ENCODE measurements at regions not wholly inside any gene's neighbourhood (a gene's known extent, or its start where the extent isn't known, plus 50 kb on each side); places are given as distances from the start of the nearest gene placed in this dataset.
"Not testable (repeated sequence)": the region's sequence is repeated elsewhere in the genome, so short reads cannot be mapped to it uniquely, and the experiment has no call there.

DNA sequence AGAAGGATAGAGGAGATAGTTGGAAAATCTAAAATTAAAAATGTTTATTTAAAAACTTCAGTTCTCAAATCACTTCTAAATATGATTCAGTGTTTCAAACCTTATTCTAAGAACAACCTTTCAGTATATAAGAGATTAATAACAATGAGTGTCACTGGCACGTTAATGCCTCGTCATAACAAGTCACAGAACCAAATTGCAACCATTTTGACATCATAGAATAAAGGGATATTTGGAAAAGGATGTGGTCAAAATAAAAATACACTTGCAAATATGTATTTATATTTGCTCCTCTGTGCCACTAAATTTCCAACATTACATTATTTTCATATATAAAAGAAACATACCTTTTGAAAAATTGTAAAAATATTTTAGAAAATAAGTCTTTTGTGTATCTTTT is 1090.6 kb downstream of the SUCLG1 start:
- TF ChIP-seq CTCF (IDR thresholded peaks at IDR 0.05; ENCODE audit: low read depth, low read length, missing control alignments) = no peak
- no peak overlapping the region for H3K4me3 ChIP-seq (ENCODE audit: low read depth, low read length)
- DNase-seq (ENCODE audit: low read depth) = no peak

GRCh38 chr2:83365476-83365875 is 1093.6 kb downstream of the SUCLG1 start:
- DNase-seq (ENCODE audit: low read depth) = no peak
- no peak overlapping the region for H3K4me3 ChIP-seq (ENCODE audit: low read depth, low read length)
- no peak for TF ChIP-seq CTCF (IDR thresholded peaks at IDR 0.05; ENCODE audit: low read depth, low read length, missing control alignments)

DNA sequence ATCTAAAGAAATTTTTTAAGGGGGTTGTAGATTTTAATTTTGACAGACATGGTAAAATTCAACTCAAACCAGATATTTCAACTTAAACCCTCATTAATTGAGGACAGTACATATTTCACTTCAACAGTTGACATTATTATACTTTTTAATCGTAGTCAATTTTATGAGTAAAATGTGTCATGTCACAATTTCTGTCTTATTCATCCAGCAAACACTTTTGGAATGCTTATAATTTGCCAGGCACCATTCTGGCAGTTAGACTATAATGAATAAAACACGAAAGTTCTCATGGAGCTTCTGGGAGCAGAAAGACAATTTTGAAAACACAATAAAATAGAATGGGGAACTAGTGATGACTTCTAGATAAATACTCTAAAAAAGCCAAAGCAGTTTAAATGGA is 1094.8 kb downstream of the SUCLG1 start:
- H3K4me3 ChIP-seq (ENCODE audit: low read depth, low read length) = no peak overlapping the region
- no peak for DNase-seq (ENCODE audit: low read depth)
- no peak for TF ChIP-seq CTCF (IDR thresholded peaks at IDR 0.05; ENCODE audit: low read depth, low read length, missing control alignments)

- not testable (repeated sequence) for H3K4me3 ChIP-seq (ENCODE audit: low read depth, low read length); DNase-seq (ENCODE audit: low read depth)
These were observed 1095.9 kb downstream of the SUCLG1 start for GRCh38 chr2:83363138-83363537.

GRCh38 chr2:83359336-83359735 is 1099.7 kb downstream of the SUCLG1 start:
- DNase-seq (ENCODE audit: low read depth) = no peak
- no peak for TF ChIP-seq CTCF (IDR thresholded peaks at IDR 0.05; ENCODE audit: low read depth, low read length, missing control alignments)
- H3K4me3 ChIP-seq (ENCODE audit: low read depth, low read length) = no peak overlapping the region

DNA sequence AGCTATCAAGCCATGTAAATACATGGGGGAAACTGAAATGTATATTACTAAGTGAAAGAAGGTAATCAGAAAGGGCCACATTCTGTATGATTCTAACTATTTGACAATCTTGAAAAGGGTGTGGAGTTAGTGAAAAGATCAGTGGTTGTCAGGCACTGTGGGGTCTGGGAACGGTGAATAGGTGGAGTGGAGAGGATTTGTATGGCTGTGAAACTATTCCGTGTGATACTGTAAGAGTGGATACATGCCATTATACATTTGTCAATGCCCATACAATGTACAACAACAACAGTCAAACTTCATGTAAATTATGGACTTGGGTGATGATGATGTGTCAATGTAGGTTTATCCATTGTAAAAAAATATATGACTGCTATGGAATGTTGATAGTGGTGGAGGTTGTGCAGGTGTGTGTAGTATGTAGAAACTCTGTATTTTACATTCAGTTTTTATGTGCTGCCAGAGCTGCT is 1116.2 kb downstream of the SUCLG1 start:
- H3K4me3 ChIP-seq (ENCODE audit: low read depth, low read length) = no peak overlapping the region
- no peak for DNase-seq (ENCODE audit: low read depth)
- no peak for TF ChIP-seq CTCF (IDR thresholded peaks at IDR 0.05; ENCODE audit: low read depth, low read length, missing control alignments)

DNA sequence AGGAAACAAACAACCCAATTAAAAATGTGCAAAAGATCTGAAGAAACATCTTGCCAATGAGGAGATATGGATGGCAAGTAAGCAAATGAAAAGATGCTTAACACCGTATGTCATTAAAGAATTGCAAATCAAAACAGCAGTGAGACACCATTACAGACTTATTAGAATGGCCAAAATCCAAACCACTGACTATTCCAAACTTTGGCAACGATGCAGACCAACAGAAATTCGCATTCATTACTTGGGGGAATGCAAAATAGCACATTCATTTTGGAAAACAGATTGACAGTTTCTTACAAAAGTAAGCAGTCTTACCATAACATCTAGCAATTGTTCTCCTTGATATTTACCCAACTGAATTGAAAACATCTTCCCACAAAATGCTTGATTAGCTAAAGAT is 1118.7 kb downstream of the SUCLG1 start:
- H3K4me3 ChIP-seq (ENCODE audit: low read depth, low read length) = no peak overlapping the region
- DNase-seq (ENCODE audit: low read depth) = no peak
- TF ChIP-seq CTCF (IDR thresholded peaks at IDR 0.05; ENCODE audit: low read depth, low read length, missing control alignments) = no peak

DNA sequence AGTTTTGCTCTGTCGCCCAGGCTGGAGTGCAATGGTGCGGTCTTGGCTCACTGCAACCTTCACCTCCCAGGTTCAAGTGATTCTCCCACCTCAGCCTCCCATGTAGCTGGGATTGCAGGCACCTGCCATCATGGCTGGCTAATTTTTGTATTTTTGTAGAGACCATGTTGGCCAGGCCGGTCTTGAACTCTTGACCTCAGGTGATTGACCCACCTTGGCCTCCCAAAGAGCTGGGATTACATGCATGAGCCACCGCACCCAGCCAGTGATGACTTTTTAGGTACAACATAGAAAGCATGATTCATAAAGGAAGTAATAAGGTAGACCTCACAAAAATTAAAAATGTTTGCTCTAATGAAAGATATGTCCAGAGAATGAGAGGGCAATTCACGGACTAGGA is 1119.1 kb downstream of the SUCLG1 start:
- not testable (repeated sequence) for DNase-seq (ENCODE audit: low read depth); H3K4me3 ChIP-seq (ENCODE audit: low read depth, low read length)
